ENCODE measurements at regions not wholly inside any gene's neighbourhood (a gene's known extent, or its start where the extent isn't known, plus 50 kb on each side); places are given as distances from the start of the nearest gene placed in this dataset.

GRCh38 chr12:30304528-30304927 is 391.1 kb downstream of the IPO8 start:
- TF ChIP-seq POLR2A (IDR thresholded peaks at IDR 0.05; ENCODE audit: low read depth, low read length) = no peak
- TF ChIP-seq POLR2AphosphoS5 (IDR thresholded peaks at IDR 0.05; ENCODE audit: low read depth, low read length) = no peak
- no peak for TF ChIP-seq SPI1 (IDR thresholded peaks at IDR 0.05; ENCODE audit: low read depth, low read length)
- TF ChIP-seq TAF1 (IDR thresholded peaks at IDR 0.05; ENCODE audit: low read depth, low read length) = no peak
- no peak for TF ChIP-seq PAX5 (IDR thresholded peaks at IDR 0.05; ENCODE audit: insufficient read depth, low read length, severe bottlenecking)

Data from GM12891 (cell line).